Upper lobe of left lung (tissue), 4 donors: ENCODE measurements at regions not wholly inside any gene's neighbourhood (a gene's known extent, or its start where the extent isn't known, plus 50 kb on each side); places are given as distances from the start of the nearest gene placed in this dataset.

Experiments
- CTCF ChIP-seq, 6 experiments: fragments of 450-650 bp in 4 of 6; fragments of 200-600 bp in 2 of 6; sonication (generic) in 2 of 6; IDR thresholded peaks; one replicate each; pipeline ENCODE4 v1.5.1; 2016 to 2019; ENCODE audit warnings: antibody characterized with exemption in 6 of 6
- EP300 ChIP-seq, 4 donors: sonication (generic); formaldehyde crosslinking; IDR thresholded peaks; one replicate each; pipeline ENCODE4 v1.5.1; 2017; ENCODE audit warnings: antibody characterized with exemption in 4 of 4, control low read depth in 2 of 4
- POLR2A ChIP-seq, 4 donors: fragments of 450-650 bp; IDR thresholded peaks; one replicate each; pipeline ENCODE4 v1.5.1; 2016 to 2017; ENCODE audit warnings: antibody characterized with exemption in 4 of 4, mild to moderate bottlenecking in 2 of 4

- no peak for TF ChIP-seq EP300 (IDR thresholded peaks at IDR 0.05)
- no peak for TF ChIP-seq CTCF (IDR thresholded peaks at IDR 0.05)
- TF ChIP-seq POLR2A (IDR thresholded peaks at IDR 0.05): no peak
These were observed 293.6 kb upstream of the FAT4 start for GRCh38 chr4:125021189-125021588.
